ENCODE measurements at regions not wholly inside any gene's neighbourhood (a gene's known extent, or its start where the extent isn't known, plus 50 kb on each side); places are given as distances from the start of the nearest gene placed in this dataset.

GRCh38 chr2:107534926-107535325 lies 291.8 kb upstream of the RGPD4 start:
- no peak for TF ChIP-seq CTCF (IDR thresholded peaks at IDR 0.05)
- no peak for TF ChIP-seq POLR2A (IDR thresholded peaks at IDR 0.05)

Measured in uterus (tissue), 2 donors.